Liver (tissue), 3 donors: ENCODE measurements at regions not wholly inside any gene's neighbourhood (a gene's known extent, or its start where the extent isn't known, plus 50 kb on each side); places are given as distances from the start of the nearest gene placed in this dataset.

Experiments used
- ATF3 ChIP-seq: IDR thresholded peaks from 2 replicates; pipeline ENCODE4 v1.6.1; 2016; ENCODE audit warnings: antibody characterized with exemption
- CTCF ChIP-seq: fragments of 150-350 bp; IDR thresholded peaks from 2 replicates; pipeline ENCODE4 v1.5.1; 2017; ENCODE audit warnings: improper control_type of control experiment, low read depth, low read length; ENCODE audit not compliant: missing input control
- EGR1 ChIP-seq, 2 donors: IDR thresholded peaks; 2 replicates each; pipeline ENCODE4 v1.6.1; 2016 to 2018; ENCODE audit warnings: antibody characterized with exemption in 2 of 2, low read depth in 2 of 2
- GABPA ChIP-seq, 2 donors: IDR thresholded peaks in 1 of 2; conservative IDR thresholded peaks in 1 of 2; 2 replicates each; pipeline ENCODE4 v1.6.1; 2016; ENCODE audit warnings: antibody characterized with exemption in 2 of 2, mild to moderate bottlenecking in 1 of 2, moderate library complexity in 1 of 2
- HNF4G ChIP-seq: IDR thresholded peaks from 2 replicates; pipeline ENCODE4 v1.6.1; 2016; ENCODE audit warnings: antibody characterized with exemption
- JUND ChIP-seq, 2 donors: IDR thresholded peaks; 2 replicates each; pipeline ENCODE4 v1.6.1; 2016; ENCODE audit warnings: antibody characterized with exemption in 2 of 2
- RAD21 ChIP-seq, 2 donors: IDR thresholded peaks; 2 replicates each; pipeline ENCODE4 v1.6.1; 2016; ENCODE audit warnings: antibody characterized with exemption in 2 of 2, mild to moderate bottlenecking in 2 of 2
- REST ChIP-seq: IDR thresholded peaks from 2 replicates; pipeline ENCODE4 v1.6.1; 2016; ENCODE audit warnings: antibody characterized with exemption, mild to moderate bottlenecking
- RXRA ChIP-seq, 2 donors: IDR thresholded peaks; 2 replicates each; pipeline ENCODE4 v1.6.1; 2017 to 2018; ENCODE audit warnings: antibody characterized with exemption in 2 of 2, mild to moderate bottlenecking in 1 of 2
- SP1 ChIP-seq: IDR thresholded peaks from 2 replicates; pipeline ENCODE4 v1.6.1; 2018; ENCODE audit warnings: antibody characterized with exemption, mild to moderate bottlenecking
- TAF1 ChIP-seq: conservative IDR thresholded peaks from 2 replicates; pipeline ENCODE4 v1.6.1; 2016; ENCODE audit warnings: antibody characterized with exemption, mild to moderate bottlenecking
- YY1 ChIP-seq: IDR thresholded peaks from 2 replicates; pipeline ENCODE4 v1.6.1; 2016; ENCODE audit warnings: antibody characterized with exemption, mild to moderate bottlenecking
- ZBTB33 ChIP-seq: IDR thresholded peaks from 2 replicates; pipeline ENCODE4 v1.6.1; 2016; ENCODE audit warnings: antibody characterized with exemption
- TF ChIP-seq, protein P1 (sequence below): IDR thresholded peaks from 2 replicates; pipeline ENCODE4 v1.6.1; 2016; ENCODE audit warnings: antibody characterized with exemption
- donor health status: healthy.
- donor health status: healthy.

GRCh38 chr18:55111271-55111670 lies 152.0 kb upstream of the CCDC68 start:
- TF ChIP-seq REST (no peak), CTCF (no peak), ATF3 (no peak), JUND (IDR thresholded peaks at IDR 0.05) (no peak), GABPA (IDR thresholded peaks at IDR 0.05 in 1 of 2, conservative IDR thresholded peaks at IDR 0.05 in 1 of 2) (no peak), YY1 (no peak), ZBTB33 (no peak), RAD21 (IDR thresholded peaks at IDR 0.05) (no peak), RXRA (IDR thresholded peaks at IDR 0.05) (no peak), HNF4G (no peak), TAF1 (no peak), EGR1 (IDR thresholded peaks at IDR 0.05; ENCODE audit: low read depth in 2 of 2) (no peak), SP1 (no peak)
- TF ChIP-seq, protein P1, sequence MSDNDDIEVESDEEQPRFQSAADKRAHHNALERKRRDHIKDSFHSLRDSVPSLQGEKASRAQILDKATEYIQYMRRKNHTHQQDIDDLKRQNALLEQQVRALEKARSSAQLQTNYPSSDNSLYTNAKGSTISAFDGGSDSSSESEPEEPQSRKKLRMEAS: no peak
